GM18909 (cell line): ENCODE measurements at regions not wholly inside any gene's neighbourhood (a gene's known extent, or its start where the extent isn't known, plus 50 kb on each side); places are given as distances from the start of the nearest gene placed in this dataset.
"Not testable (repeated sequence)": the region's sequence is repeated elsewhere in the genome, so short reads cannot be mapped to it uniquely, and the experiment has no call there.

ENCODE experiments used
- ATAC-seq: cut with Tn5 transposase; IDR thresholded peaks from one replicate; pipeline ENCODE4 v1.9.1; 2021; ENCODE audit warnings: mild to moderate bottlenecking; ENCODE audit not compliant: unreplicated experiment, poor library complexity

DNA sequence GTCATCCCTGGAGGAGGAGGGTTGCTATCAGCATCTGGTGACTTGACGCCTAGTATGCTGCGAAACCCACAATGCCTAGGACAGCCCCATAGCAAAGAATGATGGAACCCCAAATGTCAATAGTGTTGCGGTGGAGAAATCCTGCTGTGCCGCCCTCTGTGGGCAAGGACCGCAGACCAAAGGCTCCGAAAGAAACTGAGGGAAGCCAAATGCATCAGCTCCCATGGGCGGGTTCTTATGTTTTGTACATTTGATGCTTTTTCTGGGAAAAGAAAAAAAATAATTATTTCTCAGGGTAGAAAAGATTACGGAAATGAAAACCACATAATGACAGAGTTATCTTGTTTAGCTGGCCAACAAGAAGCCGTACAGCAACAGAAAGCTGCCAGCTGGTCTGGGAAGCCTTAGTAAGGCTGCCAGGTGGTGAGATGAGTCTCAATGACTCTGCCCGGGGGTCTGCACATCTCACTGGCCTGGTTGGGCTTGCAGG lies 95.0 kb upstream of the TBL1X start:
- no peak for ATAC-seq

DNA sequence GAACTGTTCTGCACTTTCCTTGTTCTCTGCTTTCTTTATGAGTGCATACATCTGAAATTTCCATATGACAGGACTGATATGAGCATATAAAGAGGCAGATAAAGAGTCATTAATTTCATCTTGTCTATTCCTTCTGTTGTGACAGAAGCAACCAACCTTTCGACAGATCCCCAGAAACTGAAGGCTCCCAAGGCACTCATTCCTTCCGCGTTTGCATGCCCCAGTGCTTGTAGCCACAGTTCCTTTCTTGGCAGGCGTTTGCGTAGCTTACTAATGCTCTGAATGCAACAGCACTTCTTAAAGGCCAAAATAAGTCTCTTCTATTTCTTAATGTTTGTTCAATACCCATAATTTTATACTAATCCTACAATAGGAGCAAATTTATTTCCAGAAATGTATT lies 94.0 kb upstream of the TBL1X start:
- ATAC-seq: no peak

DNA sequence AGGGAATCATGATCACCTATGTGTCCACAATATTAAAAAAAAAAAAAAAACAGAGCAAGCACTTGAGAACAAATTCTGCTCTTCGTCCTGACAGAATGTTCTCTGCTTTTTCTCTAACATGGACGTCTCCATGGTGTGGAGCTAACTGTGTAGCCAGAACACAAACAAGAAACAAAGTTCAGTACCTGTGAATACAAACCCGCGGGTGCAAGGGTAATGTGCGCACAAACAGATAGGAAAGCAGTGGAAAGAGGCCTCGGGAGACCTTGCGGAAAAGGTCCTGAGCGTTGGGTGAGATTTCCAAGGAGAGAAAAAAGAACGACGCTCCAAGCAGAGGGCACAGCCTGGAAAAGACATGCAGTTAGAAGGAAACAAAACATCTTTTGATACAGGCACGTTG lies 92.0 kb upstream of the TBL1X start:
- ATAC-seq: no peak

DNA sequence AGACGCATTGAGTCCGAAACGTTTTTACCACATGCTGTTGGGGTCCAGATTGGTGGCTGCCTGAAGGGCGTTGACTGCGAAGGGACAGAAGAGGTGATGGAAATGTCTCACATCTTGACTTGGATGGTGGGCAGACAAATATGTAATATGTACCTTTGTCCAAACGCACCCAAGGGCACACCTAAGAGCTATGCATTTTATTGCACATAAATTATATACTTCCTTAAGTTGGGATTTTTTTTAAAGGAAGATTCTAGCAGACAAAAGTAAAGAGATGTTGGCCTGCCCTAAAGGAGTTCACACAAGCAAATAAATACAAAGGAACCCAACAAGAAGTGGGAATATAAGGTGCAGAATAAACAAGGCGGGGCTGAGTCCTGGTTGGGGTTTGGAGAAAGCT lies 91.1 kb upstream of the TBL1X start:
- ATAC-seq: no peak

DNA sequence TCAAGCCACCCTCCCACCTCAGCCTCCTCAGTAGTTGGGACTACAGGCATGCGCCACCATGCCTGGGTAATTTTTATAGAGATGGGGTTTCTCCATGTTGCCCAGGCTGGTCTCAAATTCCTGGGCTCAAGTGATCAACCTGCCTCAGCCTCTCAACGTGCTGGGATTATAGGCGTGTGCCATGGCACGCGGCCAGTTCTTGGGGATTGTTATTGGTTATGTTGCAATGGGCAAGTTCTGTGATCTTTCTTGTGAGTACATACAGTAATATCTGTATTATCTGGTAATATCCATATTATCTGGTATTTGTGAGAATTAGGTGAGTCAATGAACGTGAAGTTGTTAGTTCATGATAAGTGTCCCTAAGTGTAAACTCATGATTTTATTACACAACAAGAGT lies 90.3 kb upstream of the TBL1X start:
- ATAC-seq: no peak

DNA sequence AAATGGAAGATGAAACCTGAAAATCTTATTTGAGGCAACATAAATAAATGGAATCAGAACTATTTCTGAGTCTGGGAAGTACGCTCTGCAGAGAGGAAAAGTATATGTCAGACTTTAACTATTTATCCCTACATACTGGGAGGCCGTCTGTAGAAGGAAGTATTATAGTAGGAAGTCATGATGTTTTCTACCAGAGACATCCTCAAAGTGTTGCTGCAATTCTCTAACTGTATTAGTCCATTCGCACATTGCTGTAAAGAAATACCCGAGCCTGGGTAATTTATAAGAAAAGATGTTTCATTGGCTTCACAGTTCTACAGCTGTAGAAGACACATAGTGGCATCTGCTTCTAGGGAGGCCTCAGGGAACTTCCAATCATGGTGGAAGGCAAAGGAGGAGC lies 88.7 kb upstream of the TBL1X start:
- no peak for ATAC-seq

DNA sequence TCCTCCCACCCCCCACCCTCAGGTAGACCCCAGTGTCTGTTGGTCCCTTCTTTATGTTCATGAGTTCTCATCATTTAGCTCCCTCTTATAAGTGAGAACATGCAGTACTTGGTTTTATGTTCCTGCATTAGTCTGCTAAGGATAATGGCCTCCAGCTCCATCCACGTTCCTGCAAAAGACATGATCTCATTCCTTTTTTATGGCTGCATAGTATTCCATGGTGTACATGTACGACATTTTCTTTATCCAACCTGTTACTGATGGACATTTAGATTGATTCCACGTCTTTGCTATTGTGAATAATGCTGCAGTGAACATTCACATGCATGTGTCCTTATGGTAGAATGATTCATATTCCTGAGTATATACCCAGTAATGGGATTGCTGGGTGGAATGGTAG lies 87.6 kb upstream of the TBL1X start:
- not testable (repeated sequence) for ATAC-seq

DNA sequence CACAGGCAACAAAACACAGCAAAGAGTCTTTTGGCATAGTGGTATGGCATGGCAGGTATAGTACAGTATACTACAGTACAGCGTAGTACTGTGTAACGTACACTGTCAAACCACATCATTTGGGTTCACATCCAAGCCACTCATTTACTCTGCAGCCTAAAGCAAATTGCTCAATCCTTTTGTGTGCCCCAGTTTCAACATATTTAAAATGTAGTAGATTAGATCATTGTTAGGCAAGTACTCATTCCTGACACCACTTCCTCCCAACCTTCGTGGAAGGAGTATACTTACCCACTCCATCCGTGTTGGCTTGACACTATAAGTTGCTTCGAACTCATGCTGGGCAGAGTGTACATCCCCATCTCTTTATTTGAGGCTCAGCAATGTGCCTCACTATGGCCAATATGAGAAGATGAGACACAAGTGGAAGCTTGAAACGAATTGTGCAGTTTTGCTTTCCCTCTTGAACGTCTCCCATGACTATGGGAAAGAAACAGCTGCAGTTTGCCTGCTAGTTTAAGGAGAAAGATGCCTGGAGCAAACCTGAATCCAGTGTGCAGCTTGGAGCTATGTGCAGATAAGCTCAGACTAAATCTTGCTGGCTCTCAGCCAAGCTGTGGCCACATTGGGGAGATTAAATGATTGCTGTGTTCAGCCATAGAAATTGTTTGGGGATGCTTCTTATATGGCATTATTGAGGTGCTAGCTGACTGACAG lies 85.7 kb upstream of the TBL1X start:
- ATAC-seq: no peak

DNA sequence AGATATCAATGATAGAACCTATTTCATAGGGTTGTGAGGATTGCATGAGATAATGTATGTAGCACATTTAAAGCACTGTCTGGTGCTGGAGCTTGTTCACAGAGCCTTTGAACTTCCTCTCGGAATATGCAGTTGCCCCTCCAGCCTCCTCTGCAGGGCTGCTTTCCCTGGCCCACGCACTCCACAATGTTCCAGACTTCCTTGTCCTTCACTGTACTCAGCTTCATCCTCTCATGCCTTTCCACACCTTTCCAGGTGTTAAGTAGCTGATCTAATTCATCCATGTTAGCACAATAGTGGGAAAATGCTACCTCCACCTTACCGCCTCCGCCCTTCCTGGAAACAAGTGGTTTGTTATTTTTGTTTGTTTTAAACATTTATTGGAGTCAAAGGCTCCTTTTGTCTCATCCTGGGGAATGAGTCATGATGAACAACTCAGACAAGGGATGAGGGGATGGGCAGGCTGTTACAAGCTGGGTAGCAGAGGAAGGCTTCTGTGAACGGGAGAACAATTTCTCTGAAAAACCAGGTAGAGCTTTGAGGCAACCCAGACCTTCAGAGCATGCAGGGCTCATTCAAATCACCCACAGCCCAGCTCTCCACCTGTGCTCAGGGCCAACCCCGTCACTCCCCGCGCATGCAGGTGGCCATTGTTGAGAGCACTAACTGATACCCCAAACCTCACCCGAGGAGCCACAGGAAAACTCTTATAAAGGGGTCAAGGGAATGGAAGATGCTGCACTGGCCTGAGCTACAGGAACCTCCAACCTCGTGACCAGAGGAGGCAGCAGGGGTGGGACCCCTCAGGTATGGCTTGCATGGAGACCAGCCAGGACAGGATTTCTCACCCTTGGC lies 84.9 kb upstream of the TBL1X start:
- ATAC-seq: no peak

DNA sequence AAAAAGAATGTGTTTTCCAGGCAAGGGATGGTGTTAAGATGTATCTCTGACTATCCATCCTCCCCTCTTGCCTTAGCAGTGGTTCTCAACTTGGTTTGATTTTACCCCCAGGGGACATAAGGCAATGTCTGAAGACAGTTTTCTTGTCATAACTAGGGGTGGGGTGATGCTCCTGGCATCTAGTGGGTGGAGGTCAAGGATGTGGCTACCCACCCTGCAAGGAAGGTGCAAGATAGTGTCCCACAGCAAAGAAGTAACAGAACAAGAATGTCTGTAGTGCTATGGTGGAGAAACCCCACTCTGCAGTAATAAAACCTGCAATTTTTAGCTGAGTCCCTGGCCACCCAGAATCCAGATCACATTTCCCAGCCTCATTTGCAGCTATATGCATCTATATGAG lies 81.2 kb upstream of the TBL1X start:
- ATAC-seq: no peak

DNA sequence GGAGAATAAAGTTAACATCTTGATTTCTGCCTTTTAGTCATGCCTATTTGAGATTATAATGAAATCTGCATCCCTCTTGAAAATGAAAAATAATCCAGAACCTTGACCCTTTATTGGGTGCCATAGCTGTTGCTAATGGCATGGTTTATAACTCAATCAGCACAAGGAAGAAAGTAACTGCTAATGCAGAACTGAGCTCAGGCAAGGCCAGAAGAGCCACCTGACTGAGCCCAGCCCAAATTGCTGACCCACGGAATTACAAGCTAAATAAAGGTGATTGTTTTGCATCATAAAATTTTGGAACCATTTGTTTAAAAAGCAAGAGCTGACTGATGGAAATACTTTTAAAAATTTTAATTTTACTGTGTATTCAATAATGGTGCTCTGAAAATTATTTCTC lies 76.4 kb upstream of the TBL1X start:
- ATAC-seq: no peak

DNA sequence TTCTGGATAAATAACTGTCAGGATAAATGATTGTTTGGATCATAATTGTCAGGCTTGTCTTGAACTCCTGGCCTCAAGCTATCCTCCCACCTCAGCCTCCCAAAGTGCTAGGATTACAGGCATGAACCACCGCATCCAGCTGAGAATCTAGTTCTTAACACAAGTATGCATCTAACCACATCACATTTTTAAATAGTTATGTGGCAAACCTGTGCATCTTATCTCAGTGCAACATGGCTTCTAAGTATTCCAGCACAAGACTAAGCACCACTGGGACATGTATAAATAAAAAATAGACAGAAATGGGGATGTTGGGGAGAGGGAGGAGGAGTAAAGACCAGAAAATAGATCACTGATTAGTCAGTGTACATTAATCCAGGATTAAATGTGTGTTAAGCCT lies 74.7 kb upstream of the TBL1X start:
- ATAC-seq: no peak

DNA sequence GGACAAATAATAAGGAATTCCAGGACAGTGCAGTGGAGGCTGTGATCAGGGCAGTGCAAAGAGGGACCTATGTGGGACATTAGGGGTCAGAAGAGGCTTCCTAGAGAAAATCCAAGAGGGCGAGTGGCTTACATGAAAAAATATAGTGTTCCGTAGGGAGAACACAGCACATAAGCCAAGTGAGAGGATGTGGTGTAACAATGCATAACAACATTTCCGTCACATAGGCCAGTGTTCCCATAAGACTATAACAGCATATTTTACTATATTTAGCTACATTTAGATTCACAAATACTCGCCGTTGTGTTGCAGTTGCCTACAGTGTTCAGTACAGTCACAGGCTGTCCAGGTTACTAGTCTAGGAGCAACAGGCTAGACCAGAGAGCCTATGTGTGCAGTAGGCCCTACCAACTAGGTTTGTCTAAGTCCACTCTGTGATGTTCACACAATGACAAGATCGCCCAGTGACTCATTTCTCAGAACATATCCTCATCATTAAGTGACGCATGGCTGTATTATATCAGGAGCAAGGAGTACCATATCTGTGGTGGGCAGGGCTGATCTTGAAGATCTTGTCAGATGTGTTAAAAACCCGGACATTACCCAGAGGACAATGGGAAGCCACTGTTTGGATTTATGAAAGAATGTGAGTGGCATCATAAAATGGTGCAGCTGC lies 74.0 kb upstream of the TBL1X start:
- ATAC-seq: no peak

DNA sequence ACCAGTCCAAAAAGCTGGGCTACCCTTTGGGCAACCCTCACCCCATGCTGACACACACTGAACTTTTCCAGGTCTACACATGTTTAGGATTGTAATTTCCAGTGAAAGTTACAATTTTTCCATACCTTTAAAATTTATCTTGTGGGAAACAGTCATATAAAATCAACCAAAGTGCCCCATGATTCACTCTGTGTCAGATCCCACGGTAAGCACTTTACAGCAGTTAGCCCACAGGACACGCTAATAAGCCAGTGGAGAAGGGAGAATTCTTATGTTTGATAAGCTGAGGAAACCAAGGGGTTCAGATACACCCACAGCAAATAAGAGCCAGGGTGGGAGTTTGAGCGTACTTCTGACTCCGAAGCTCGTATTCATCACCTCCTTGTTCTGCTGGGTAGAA lies 72.4 kb upstream of the TBL1X start:
- no peak for ATAC-seq

DNA sequence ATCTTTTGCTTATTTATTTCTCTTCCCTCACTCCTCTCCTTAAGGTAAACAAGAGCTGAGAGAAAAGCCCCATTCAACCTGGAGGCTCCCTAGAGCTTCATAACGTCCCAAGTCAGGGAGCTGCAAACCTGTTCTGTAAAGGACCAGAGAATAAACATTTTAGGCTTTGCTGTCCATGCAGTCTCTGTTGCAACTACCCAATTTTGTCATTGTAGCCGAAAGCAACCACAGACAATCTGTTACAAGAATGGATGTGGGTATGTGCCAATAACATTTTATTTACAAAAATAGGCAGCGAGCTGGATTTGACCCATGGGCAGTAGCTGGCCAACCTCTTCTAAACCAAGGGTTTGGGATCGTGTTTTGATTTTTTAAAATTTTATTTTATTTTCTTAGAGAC lies 71.3 kb upstream of the TBL1X start:
- no peak for ATAC-seq

DNA sequence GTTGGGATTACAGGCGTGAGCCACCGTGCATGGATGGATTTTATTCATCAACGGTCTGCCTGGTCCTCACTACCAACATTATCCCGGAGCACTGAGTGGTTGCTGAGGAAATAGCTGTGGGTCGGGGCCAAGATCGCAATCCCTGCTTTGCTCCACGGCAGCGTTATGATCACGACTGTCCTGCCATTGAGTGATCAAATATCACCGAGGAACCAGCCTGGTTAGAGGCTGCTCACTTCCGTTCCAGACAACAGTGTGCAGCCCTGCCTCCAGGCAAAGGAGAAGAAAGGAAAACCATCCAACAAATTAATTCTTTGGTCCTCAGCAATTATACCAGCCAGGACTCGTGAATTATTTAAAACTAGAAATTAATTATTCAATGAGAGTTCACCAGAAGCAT lies 70.6 kb upstream of the TBL1X start:
- no peak for ATAC-seq

DNA sequence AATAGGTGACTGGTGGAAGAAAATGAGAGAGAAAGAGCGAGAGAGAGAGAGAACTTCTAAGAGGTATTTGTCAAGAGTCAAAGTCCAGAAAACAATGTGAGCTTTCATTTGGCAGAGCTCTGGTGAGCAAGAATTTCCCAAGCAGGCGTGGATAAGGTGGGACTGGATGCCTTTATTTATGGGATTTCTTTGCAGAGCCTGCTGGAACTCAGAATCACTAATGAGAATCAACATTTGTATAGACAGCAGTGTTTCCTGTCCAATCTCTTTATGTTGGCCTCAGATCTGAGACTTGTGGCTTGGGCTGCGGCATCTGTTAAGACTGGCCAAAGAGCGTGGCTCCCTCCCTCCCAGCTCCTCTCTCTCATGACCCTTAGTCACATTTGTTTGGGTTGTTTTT lies 67.9 kb upstream of the TBL1X start:
- no peak for ATAC-seq

DNA sequence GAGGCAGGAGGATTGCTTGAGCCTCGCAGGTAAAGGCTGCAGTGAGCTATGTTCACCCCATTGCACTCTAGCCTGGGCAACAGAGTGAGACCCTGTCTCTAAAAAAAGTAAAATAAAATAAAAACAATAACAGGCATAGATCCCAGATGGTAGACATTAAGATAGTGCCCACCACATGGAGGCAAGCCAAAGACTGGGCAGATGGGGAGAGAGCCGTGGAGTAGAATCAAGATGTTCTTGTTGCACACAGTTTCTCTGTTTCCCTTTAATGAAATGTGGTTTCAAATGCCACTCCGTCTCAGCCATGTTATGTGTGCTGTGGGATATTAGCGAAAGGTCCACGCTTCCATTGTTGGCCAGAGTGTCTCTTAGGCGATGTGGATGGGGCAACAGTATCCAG lies 63.8 kb upstream of the TBL1X start:
- no peak for ATAC-seq

DNA sequence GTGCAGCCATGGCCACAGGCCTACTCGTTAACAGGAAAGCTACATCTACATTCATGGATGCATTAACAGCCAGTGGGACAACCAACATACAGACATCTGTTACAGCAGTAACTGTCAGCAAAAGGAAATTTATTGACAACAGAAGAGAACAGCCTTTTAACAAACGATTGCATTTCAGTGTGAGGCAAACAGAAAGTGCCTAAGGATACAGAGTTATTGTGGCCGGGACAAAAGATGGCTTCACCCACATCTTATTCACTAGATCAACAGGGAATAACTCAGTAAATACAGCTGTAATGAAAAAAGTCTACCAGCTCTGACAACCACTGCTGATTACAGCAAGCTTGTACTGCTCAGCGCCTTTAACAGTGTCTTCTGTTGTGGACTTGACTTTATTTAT lies 61.5 kb upstream of the TBL1X start:
- ATAC-seq: no peak

DNA sequence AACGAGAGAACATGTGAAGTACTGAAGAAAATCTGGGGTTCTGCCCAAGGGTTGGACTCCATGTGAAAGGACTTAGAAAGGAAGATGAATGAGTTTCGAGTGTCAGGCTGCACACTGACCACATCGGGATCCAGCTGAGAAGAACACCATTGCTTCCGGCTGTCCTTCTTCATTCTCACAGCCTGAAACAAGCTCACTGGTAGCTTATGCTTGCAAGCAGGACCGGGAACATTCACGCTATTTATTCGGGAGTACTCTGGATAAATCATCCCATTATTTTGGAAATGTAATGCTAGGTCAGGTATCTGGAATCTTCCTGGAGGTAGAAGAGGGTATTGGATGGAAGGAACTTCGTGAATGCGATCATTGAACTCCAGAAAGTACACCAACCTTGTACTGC lies 59.2 kb upstream of the TBL1X start:
- ATAC-seq: not testable (repeated sequence)

DNA sequence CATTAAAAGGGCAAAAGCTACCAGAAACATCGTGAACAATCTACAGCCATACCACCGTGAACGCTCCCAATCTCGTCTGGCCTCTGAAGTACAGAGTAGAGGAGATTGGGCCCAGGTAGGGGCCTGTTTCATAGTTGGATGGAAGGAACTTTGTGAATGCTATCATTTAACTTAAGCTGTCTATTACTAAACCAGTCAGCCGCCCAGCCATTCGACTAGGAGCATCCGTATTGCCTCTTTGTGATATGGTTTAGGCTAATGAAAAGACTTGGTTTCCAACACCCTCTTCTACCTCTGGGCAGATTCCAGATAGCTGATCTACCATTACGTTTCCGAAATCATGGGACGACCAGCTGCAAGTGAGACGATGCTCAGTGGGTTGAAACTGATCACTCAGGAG lies 54.0 kb upstream of the TBL1X start:
- ATAC-seq: not testable (repeated sequence)
